Karpas-422 (cell line): ENCODE measurements at regions not wholly inside any gene's neighbourhood (a gene's known extent, or its start where the extent isn't known, plus 50 kb on each side); places are given as distances from the start of the nearest gene placed in this dataset.

Experiments
- DNase-seq: peaks from one replicate; pipeline ENCODE4 v3.0.0-alpha.2; 2015
- H2AFZ ChIP-seq: fragments of 200-600 bp; sonication (generic); 2 replicates; pipeline ENCODE4 v1.6.1; 2014; ENCODE audit warnings: antibody characterized with exemption, low read length, mixed read lengths
- H3K27ac ChIP-seq: fragments of 200-600 bp; sonication (generic); 2 replicates; pipeline ENCODE4 v1.5.1; 2014; ENCODE audit warnings: mild to moderate bottlenecking, low read length, moderate library complexity
- H3K27me3 ChIP-seq: fragments of 200-600 bp; sonication (generic); 2 replicates; pipeline ENCODE4 v1.6.1; 2014; ENCODE audit warnings: low read length, mixed read lengths
- H3K36me3 ChIP-seq: fragments of 200-600 bp; sonication (generic); 2 replicates; pipeline ENCODE4 v1.6.1; 2014; ENCODE audit warnings: low read length, mixed read lengths; ENCODE audit not compliant: insufficient read depth
- H3K4me1 ChIP-seq: fragments of 200-600 bp; sonication (generic); 2 replicates; pipeline ENCODE4 v1.6.1; 2014; ENCODE audit warnings: mild to moderate bottlenecking, low read length, mixed read lengths
- H3K4me2 ChIP-seq: fragments of 200-600 bp; sonication (generic); 2 replicates; pipeline ENCODE4 v1.6.1; 2014; ENCODE audit warnings: low read length, low read depth, mild to moderate bottlenecking; ENCODE audit not compliant: poor library complexity, severe bottlenecking
- H3K4me3 ChIP-seq: fragments of 200-600 bp; sonication (generic); 2 replicates; pipeline ENCODE4 v1.5.1; 2014; ENCODE audit warnings: mild to moderate bottlenecking, antibody characterized with exemption, low read length, mixed read lengths
- H3K79me2 ChIP-seq: fragments of 200-600 bp; sonication (generic); 2 replicates; pipeline ENCODE4 v1.6.1; 2014; ENCODE audit warnings: mild to moderate bottlenecking, low read length, mixed read lengths
- H3K9ac ChIP-seq: fragments of 200-600 bp; sonication (generic); 2 replicates; pipeline ENCODE4 v1.6.0; 2014; ENCODE audit warnings: low read length
- H3K9me2 ChIP-seq: fragments of 200-600 bp; sonication (generic), shearing (Covaris generic); replicated peaks from 2 replicates; pipeline ENCODE4 v1.6.0; 2014; ENCODE audit warnings: mild to moderate bottlenecking, low read length, moderate library complexity; ENCODE audit not compliant: insufficient read depth
- H3K9me3 ChIP-seq: fragments of 300-700, 200-600 bp; sonication (generic); 2 replicates; pipeline ENCODE4 v1.6.1; 2014; ENCODE audit warnings: low read length, mixed read lengths
- H4K20me1 ChIP-seq: fragments of 200-600 bp; sonication (generic); 2 replicates; pipeline ENCODE4 v1.6.1; 2014; ENCODE audit warnings: mild to moderate bottlenecking, antibody characterized with exemption, low read length, low read depth; ENCODE audit not compliant: insufficient read depth

- no peak overlapping the region for H3K4me3 ChIP-seq
- no peak overlapping the region for H2AFZ ChIP-seq
- no peaks in the 10 kb centered on the region for H4K20me1 ChIP-seq
- H3K4me2 ChIP-seq, result no peak overlapping the region
- H3K36me3 ChIP-seq, result no peaks in the 10 kb centered on the region
- H3K9ac ChIP-seq, result no peak overlapping the region
- no peak for DNase-seq
- no peaks in the 10 kb centered on the region for H3K9me2 ChIP-seq
- no peaks in the 10 kb centered on the region for H3K27me3 ChIP-seq
- H3K79me2 ChIP-seq, result no peaks in the 10 kb centered on the region
- no peak overlapping the region for H3K27ac ChIP-seq
- H3K9me3 ChIP-seq, result no peaks in the 10 kb centered on the region
- no peaks in the 10 kb centered on the region for H3K4me1 ChIP-seq
These were observed 143.1 kb downstream of the AHR start for GRCh38 chr7:17441557-17441956.

- Histone ChIP-seq H3K4me2 (no peak overlapping the region), H2AFZ (no peak overlapping the region)
These were observed 145.7 kb downstream of the AHR start for GRCh38 chr7:17444151-17444550.

DNA sequence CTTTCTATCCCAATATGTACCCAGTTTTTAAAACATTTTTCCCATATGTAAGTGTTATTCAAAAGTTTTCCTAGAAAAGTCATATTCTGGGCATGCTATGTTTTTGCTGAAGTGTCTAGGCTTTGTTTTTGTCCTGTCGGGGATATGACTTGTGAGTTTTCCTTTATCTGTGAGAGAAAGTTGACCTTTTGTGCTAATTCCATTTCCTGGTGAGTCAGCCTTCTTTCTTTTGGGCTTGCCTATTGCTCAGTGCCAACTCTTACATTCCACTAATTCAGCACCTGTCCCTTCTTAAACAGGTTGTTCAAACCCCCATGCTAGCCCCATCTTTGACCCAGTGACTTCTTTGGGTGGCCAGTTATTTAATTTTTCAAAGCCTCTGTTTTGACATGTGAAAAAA, 146.2 kb downstream of the AHR start:
- Histone ChIP-seq H3K4me1 (no peaks in the 10 kb centered on the region), H2AFZ (no peak overlapping the region), H3K4me2 (no peak overlapping the region), H3K27ac (no peak overlapping the region), H4K20me1 (no peaks in the 10 kb centered on the region), H3K27me3 (no peaks in the 10 kb centered on the region), H3K79me2 (no peaks in the 10 kb centered on the region), H3K4me3 (no peak overlapping the region), H3K36me3 (no peaks in the 10 kb centered on the region), H3K9ac (no peak overlapping the region), H3K9me2 (no peaks in the 10 kb centered on the region; the same call in 1 of the 2 replicates), H3K9me3 (no peaks in the 10 kb centered on the region)
- DNase-seq, result no peak

More at GRCh38 chr7:17444151-17444550, 145.7 kb downstream of the AHR start:
- no peaks in the 10 kb centered on the region for H3K79me2 ChIP-seq
- no peaks in the 10 kb centered on the region for H3K9me3 ChIP-seq
- no peaks in the 10 kb centered on the region for H3K9me2 ChIP-seq
- no peaks in the 10 kb centered on the region for H3K4me1 ChIP-seq
- no peaks in the 10 kb centered on the region for H4K20me1 ChIP-seq
- H3K27ac ChIP-seq, result no peak overlapping the region
- H3K4me3 ChIP-seq, result no peak overlapping the region
- no peaks in the 10 kb centered on the region for H3K36me3 ChIP-seq
- DNase-seq, result no peak
- no peaks in the 10 kb centered on the region for H3K27me3 ChIP-seq
- no peak overlapping the region for H3K9ac ChIP-seq

- DNase-seq, result no peak
- no peak overlapping the region for H3K4me2 ChIP-seq
- no peaks in the 10 kb centered on the region for H3K36me3 ChIP-seq
- H2AFZ ChIP-seq, result no peak overlapping the region
- H3K9me2 ChIP-seq, result peaks cover 7% of the 10 kb centered on the region; the same call in 1 of the 2 replicates
- H3K27me3 ChIP-seq, result no peaks in the 10 kb centered on the region
- no peaks in the 10 kb centered on the region for H4K20me1 ChIP-seq
- no peak overlapping the region for H3K27ac ChIP-seq
- no peak overlapping the region for H3K9ac ChIP-seq
- no peak overlapping the region for H3K4me3 ChIP-seq
- no peaks in the 10 kb centered on the region for H3K4me1 ChIP-seq
- H3K9me3 ChIP-seq, result no peaks in the 10 kb centered on the region
- H3K79me2 ChIP-seq, result no peaks in the 10 kb centered on the region
These were observed 147.9 kb downstream of the AHR start for GRCh38 chr7:17446340-17446739.

DNA sequence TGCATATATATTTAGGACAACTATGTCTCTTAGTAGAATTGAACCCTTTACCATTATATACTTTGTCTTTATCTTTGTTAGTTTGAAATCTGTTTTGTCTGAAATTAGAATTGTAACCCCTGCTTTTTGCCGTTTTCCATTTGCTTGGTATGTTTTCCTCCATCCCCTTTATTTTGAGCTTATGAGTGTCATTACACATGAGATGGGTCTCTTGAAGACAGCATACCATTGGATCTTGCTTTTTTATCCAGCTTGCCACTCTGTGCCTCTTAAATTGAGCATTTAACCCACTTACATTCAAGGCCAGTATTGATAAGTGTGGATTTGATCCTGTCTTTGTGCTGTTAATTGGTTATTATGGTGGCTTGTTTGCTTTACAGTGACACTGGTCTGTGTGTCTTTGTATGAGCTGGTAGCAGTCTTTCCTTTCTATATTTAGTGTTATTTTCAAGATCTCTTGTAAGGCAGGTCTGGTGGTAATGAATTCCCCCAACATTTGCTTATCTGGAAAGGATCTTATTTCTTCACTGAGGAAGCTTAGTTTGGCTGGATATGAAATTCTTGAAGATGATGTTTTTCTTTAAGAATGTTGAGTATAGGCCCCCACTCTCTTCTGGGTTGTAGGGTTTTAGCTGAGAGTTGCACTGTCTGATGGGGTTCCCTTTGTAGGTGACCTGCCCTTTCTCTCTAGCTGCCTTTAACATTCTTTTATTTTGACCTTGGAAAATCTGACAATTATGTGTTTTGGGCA, 149.5 kb downstream of the AHR start:
- no peak overlapping the region for H3K4me2 ChIP-seq
- H3K9ac ChIP-seq, result no peak overlapping the region
- no peaks in the 10 kb centered on the region for H3K36me3 ChIP-seq
- no peaks in the 10 kb centered on the region for H4K20me1 ChIP-seq
- peaks cover 5% of the 10 kb centered on the region; the same call in 1 of the 2 replicates for H3K4me1 ChIP-seq
- H3K9me2 ChIP-seq, result peaks cover 7% of the 10 kb centered on the region; the same call in 1 of the 2 replicates
- no peak overlapping the region for H3K27ac ChIP-seq
- no peak for DNase-seq
- H3K9me3 ChIP-seq, result no peaks in the 10 kb centered on the region
- no peaks in the 10 kb centered on the region for H3K27me3 ChIP-seq
- H2AFZ ChIP-seq, result no peak overlapping the region
- no peak overlapping the region for H3K4me3 ChIP-seq
- H3K79me2 ChIP-seq, result no peaks in the 10 kb centered on the region

DNA sequence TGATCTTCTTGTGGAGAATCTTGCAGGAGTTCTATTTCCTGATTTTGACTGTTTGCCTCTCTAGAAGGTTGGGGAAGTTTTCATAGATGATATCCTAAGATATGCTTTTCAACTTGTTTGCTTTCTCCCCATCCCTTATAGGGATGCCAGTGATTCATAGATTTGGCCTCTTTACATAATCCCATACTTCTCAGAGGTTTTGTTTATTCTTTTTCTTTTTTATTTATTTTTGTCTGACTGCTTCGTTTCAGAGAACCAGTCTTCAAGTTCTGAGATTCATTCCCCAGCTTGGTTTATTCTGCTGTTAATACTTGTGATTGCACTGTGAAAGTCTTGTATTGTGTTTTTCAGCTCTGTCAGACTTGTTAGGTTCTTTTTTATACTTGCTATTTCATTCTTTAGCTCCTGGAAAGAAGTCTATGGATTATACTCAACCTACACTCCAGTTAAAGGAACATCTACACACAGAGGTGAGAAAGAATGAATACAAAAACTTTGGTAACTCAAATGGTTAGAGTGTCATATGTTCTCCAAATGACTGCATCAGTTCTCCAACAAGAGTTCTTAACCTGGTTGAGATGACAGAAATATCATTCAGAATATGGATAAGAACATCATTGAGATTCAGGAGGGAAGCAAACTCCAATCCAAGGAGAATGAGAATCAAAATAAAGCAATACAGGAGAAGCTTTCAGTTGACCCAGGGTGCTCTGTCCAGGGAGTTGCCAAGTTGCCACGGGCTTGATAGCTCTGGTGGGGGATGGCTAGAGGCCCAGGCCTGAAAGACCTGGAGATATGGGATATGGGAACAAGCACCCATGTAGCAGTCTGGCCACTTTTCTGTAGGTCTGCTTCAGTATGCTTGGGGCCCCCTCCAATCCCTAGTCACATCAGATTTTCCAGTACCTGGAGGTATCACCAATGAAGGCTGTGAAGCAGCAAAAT, 150.3 kb downstream of the AHR start:
- Histone ChIP-seq H2AFZ (no peak overlapping the region), H3K27me3 (no peaks in the 10 kb centered on the region), H3K4me3 (no peak overlapping the region), H4K20me1 (no peaks in the 10 kb centered on the region), H3K79me2 (no peaks in the 10 kb centered on the region), H3K27ac (no peak overlapping the region), H3K36me3 (no peaks in the 10 kb centered on the region), H3K9ac (no peak overlapping the region), H3K9me3 (no peaks in the 10 kb centered on the region), H3K9me2 (peaks cover 7% of the 10 kb centered on the region; the same call in 1 of the 2 replicates), H3K4me2 (no peak overlapping the region), H3K4me1 (peaks cover 5% of the 10 kb centered on the region; the same call in 1 of the 2 replicates)
- no peak for DNase-seq

GRCh38 chr7:17456541-17456940, 158.1 kb downstream of the AHR start:
- Histone ChIP-seq H3K9me3 (no peaks in the 10 kb centered on the region), H3K4me2 (no peak overlapping the region), H3K79me2 (no peaks in the 10 kb centered on the region), H3K4me1 (peaks cover 23% of the 10 kb centered on the region), H3K9ac (no peak overlapping the region), H4K20me1 (no peaks in the 10 kb centered on the region), H3K27me3 (no peaks in the 10 kb centered on the region), H3K36me3 (no peaks in the 10 kb centered on the region), H3K9me2 (no peaks in the 10 kb centered on the region), H2AFZ (0 out of 2 replicates have a peak overlapping the region, but pooled peaks have one; percentile 24), H3K27ac (no peak overlapping the region), H3K4me3 (no peak overlapping the region)
- DNase-seq, result no peak

DNA sequence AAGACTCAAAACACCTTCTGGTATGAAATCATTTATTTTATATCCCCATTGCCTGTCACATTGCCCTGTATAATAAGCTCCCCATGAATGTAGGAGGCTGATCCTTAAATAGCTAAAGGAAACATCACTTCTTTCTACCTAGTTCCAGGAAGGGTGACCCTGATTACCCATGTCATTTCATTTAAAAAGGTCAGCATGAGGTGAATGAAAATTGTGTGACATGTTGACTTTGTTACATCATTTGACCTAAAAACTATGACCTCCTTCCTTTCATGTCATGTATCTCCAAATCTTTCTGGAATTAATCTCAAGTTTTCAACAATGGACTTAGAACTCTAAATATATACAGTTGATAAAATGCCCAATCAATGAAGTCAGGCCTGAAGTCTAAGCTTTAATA, 161.5 kb downstream of the AHR start:
- no peak overlapping the region for H3K4me2 ChIP-seq
- H3K27me3 ChIP-seq, result no peaks in the 10 kb centered on the region
- H3K4me3 ChIP-seq, result no peak overlapping the region
- H3K27ac ChIP-seq, result no peak overlapping the region
- no peaks in the 10 kb centered on the region for H3K36me3 ChIP-seq
- no peaks in the 10 kb centered on the region for H3K79me2 ChIP-seq
- H3K9me2 ChIP-seq, result no peaks in the 10 kb centered on the region
- H3K4me1 ChIP-seq, result peaks cover 24% of the 10 kb centered on the region
- no peaks in the 10 kb centered on the region for H3K9me3 ChIP-seq
- H2AFZ ChIP-seq, result no peak overlapping the region
- DNase-seq, result no peak
- no peak overlapping the region for H3K9ac ChIP-seq
- H4K20me1 ChIP-seq, result no peaks in the 10 kb centered on the region
